PFSK-1 (cell line): ENCODE measurements at regions not wholly inside any gene's neighbourhood (a gene's known extent, or its start where the extent isn't known, plus 50 kb on each side); places are given as distances from the start of the nearest gene placed in this dataset.

Source experiments
- POLR2AphosphoS5 ChIP-seq: IDR thresholded peaks from 2 replicates; pipeline ENCODE4 v1.6.1; 2012; ENCODE audit warnings: low read depth, mild to moderate bottlenecking, control low read depth, low read length, moderate library complexity
- REST ChIP-seq, 2 experiments: IDR thresholded peaks; 2 replicates each; pipeline versions ENCODE4 v1.6.1 to v1.8.0; 2011 to 2012; ENCODE audit warnings: low read depth in 2 of 2, low read length in 2 of 2, control low read depth in 1 of 2, inconsistent platforms in 1 of 2, mild to moderate bottlenecking in 1 of 2, moderate library complexity in 1 of 2; ENCODE audit not compliant: insufficient read depth in 1 of 2
- SIN3A ChIP-seq: IDR thresholded peaks from 2 replicates; pipeline ENCODE4 v1.6.1; 2012; ENCODE audit warnings: mild to moderate bottlenecking, low read length, moderate library complexity, borderline replicate concordance; ENCODE audit not compliant: insufficient read depth
- TAF1 ChIP-seq: IDR thresholded peaks from 2 replicates; pipeline ENCODE4 v1.6.1; 2012; ENCODE audit warnings: low read length, control low read depth, borderline replicate concordance; ENCODE audit not compliant: insufficient read depth

DNA sequence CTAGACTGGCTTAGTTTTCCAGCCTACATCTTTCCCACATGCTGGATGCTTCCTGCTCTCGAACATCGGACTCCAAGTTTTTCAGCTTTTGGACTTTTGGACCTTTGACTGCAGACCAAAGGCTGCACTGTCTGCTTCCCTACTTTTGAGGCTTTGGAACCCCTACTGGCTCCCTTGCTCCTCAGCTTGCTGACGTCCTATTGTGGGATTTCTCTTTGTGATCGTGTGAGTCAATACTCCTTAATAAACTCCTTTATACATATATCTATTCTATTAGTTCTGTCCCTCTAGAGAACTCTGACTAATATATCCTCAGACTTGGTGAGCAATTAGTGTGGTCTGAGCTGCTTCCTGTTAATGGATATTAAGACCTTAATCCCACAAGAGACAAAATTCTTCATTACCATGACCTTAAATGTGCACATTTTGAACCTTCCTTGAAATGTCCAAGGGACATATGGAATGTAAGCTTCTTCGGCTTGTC lies 752.9 kb downstream of the CDH18 start:
- TF ChIP-seq SIN3A: no peak
- TF ChIP-seq REST (IDR thresholded peaks at IDR 0.05; ENCODE audit: insufficient read depth in 1 of 2, low read depth in 2 of 2, low read length in 2 of 2): no peak
- TF ChIP-seq TAF1: no peak
- TF ChIP-seq POLR2AphosphoS5: no peak
